SK-N-SH (cell line): ENCODE measurements at regions not wholly inside any gene's neighbourhood (a gene's known extent, or its start where the extent isn't known, plus 50 kb on each side); places are given as distances from the start of the nearest gene placed in this dataset.

Experiments
- CTCF ChIP-seq: fragments of 200-600 bp; sonication (generic); IDR thresholded peaks from 2 replicates; pipeline ENCODE4 v1.6.1; 2017; ENCODE audit warnings: antibody characterized with exemption, mild to moderate bottlenecking, moderate library complexity
- ELF1 ChIP-seq: IDR thresholded peaks from 2 replicates; pipeline ENCODE4 v1.4.0; 2012
- EP300 ChIP-seq, 2 experiments: IDR thresholded peaks; 2 replicates each; pipeline versions ENCODE4 v1.4.0 to v1.6.1; 2012; ENCODE audit warnings: borderline replicate concordance in 1 of 2, low read depth in 1 of 2, low read length in 1 of 2
- EZH2phosphoT487 ChIP-seq: fragments of 200-600 bp; sonication (generic); IDR thresholded peaks from 2 replicates; pipeline ENCODE4 v1.6.1; 2017; ENCODE audit warnings: low read depth, mixed run types, mild to moderate bottlenecking, antibody characterized with exemption, moderate library complexity, borderline replicate concordance
- FOSL2 ChIP-seq: IDR thresholded peaks from 2 replicates; pipeline ENCODE4 v1.4.0; 2012; ENCODE audit warnings: low read depth, mild to moderate bottlenecking, moderate library complexity, borderline replicate concordance
- FOXJ3 ChIP-seq: sonication (generic); formaldehyde crosslinking; IDR thresholded peaks from 2 replicates; pipeline ENCODE4 v1.5.1; 2020; ENCODE audit warnings: mild to moderate bottlenecking, missing genetic modification reagents
- GATA2 ChIP-seq: sonication (generic); formaldehyde crosslinking; IDR thresholded peaks from 2 replicates; pipeline ENCODE4 v1.5.0; 2020; ENCODE audit warnings: mild to moderate bottlenecking, missing genetic modification reagents
- IRF3 ChIP-seq: fragments of 150-350 bp; IDR thresholded peaks from 2 replicates; pipeline ENCODE4 v1.6.1; 2016; ENCODE audit warnings: mild to moderate bottlenecking, low read depth, low read length
- JUND ChIP-seq: IDR thresholded peaks from 2 replicates; pipeline ENCODE4 v1.4.0; 2012
- MEF2A ChIP-seq: IDR thresholded peaks from 2 replicates; pipeline ENCODE4 v1.4.0; 2012; ENCODE audit warnings: low read depth, borderline replicate concordance
- MXI1 ChIP-seq: IDR thresholded peaks from 2 replicates; pipeline ENCODE4 v1.6.1; 2012; ENCODE audit warnings: mild to moderate bottlenecking, low read depth, low read length, improper control_type of control experiment
- NFIC ChIP-seq: IDR thresholded peaks from 2 replicates; pipeline ENCODE4 v1.4.0; 2012; ENCODE audit warnings: borderline replicate concordance
- NRF1 ChIP-seq: IDR thresholded peaks from 2 replicates; pipeline ENCODE4 v1.6.1; 2012; ENCODE audit warnings: low read depth, mild to moderate bottlenecking, low read length
- POLR2AphosphoS5 ChIP-seq: IDR thresholded peaks from 2 replicates; pipeline ENCODE4 v1.6.1; 2012; ENCODE audit warnings: low read depth, low read length
- RAD21 ChIP-seq: IDR thresholded peaks from 2 replicates; pipeline ENCODE4 v1.6.1; 2012; ENCODE audit warnings: mild to moderate bottlenecking, low read length
- REST ChIP-seq: IDR thresholded peaks from 2 replicates; pipeline ENCODE4 v1.6.1; 2012; ENCODE audit warnings: mild to moderate bottlenecking, low read depth, low read length, moderate library complexity
- SIN3A ChIP-seq: IDR thresholded peaks from 2 replicates; pipeline ENCODE4 v1.6.1; 2012; ENCODE audit warnings: low read depth, mild to moderate bottlenecking, low read length, moderate library complexity, borderline replicate concordance
- TAF1 ChIP-seq: IDR thresholded peaks from 2 replicates; pipeline ENCODE4 v1.6.1; 2012; ENCODE audit warnings: low read depth, mild to moderate bottlenecking, low read length, moderate library complexity, borderline replicate concordance
- TEAD4 ChIP-seq: IDR thresholded peaks from 2 replicates; pipeline ENCODE4 v1.4.0; 2012; ENCODE audit warnings: mild to moderate bottlenecking, borderline replicate concordance; ENCODE audit not compliant: insufficient read depth
- USF2 ChIP-seq: fragments of 150-350 bp; IDR thresholded peaks from 2 replicates; pipeline ENCODE4 v1.6.1; 2017; ENCODE audit warnings: antibody characterized with exemption, low read length, low read depth, borderline replicate concordance
- ZBTB33 ChIP-seq: IDR thresholded peaks from 2 replicates; pipeline ENCODE4 v1.4.0; 2012; ENCODE audit warnings: low read depth, borderline replicate concordance

GRCh38 chr3:115553796-115554486, 69.4 kb upstream of the GAP43 start (continued):
- TF ChIP-seq REST: no peak
- TF ChIP-seq MXI1: no peak
- peak; percentile 77 for TF ChIP-seq GATA2 (CRISPR knock-in tag)
- TF ChIP-seq RAD21: peak; percentile 18; the same call in 1 of the 2 replicates
- TF ChIP-seq TEAD4: peak; percentile 70; the same call in 1 of the 2 replicates
- TF ChIP-seq POLR2AphosphoS5: peak; percentile 37; the same call in 1 of the 2 replicates
- no peak for TF ChIP-seq ELF1
- TF ChIP-seq USF2: no peak
- peak; percentile 77 to 80 for TF ChIP-seq EP300 (IDR thresholded peaks at IDR 0.05; ENCODE audit: borderline replicate concordance in 1 of 2, low read depth in 1 of 2, low read length in 1 of 2)
- TF ChIP-seq MEF2A: 0 out of 2 replicates have a peak, but pooled peaks have one; percentile 52
- TF ChIP-seq NRF1: no peak
- TF ChIP-seq IRF3: no peak
- peak; percentile 94 for TF ChIP-seq NFIC
- TF ChIP-seq EZH2phosphoT487: no peak
- TF ChIP-seq ZBTB33: peak; percentile 56; the same call in 1 of the 2 replicates
- TF ChIP-seq TAF1: no peak
- TF ChIP-seq SIN3A: no peak
- peak; percentile 74 for TF ChIP-seq JUND
- peak; percentile 39; the same call in 1 of the 2 replicates for TF ChIP-seq FOSL2
- no peak for TF ChIP-seq CTCF
- no peak for TF ChIP-seq FOXJ3
